IMR-90 (cell line): ENCODE measurements at regions not wholly inside any gene's neighbourhood (a gene's known extent, or its start where the extent isn't known, plus 50 kb on each side); places are given as distances from the start of the nearest gene placed in this dataset.
"Not testable (repeated sequence)": the region's sequence is repeated elsewhere in the genome, so short reads cannot be mapped to it uniquely, and the experiment has no call there.

ENCODE experiments used
- ATAC-seq: fragments of 200-7000 bp; cut with Tn5 transposase; 2 replicates; pipeline ENCODE4 v1.9.1; 2020; ENCODE audit warnings: low read depth, mild to moderate bottlenecking, moderate library complexity
- BruUV-seq: library from RNA; stranded (reverse); fragments of 400-500 nt; replicated peaks from 2 replicates; lab custom pipeline; 2021; lab: Mats Ljungman, UMichigan
- CTCF ChIA-PET: fragments of 300-600 bp; formaldehyde crosslinking; extraction: SDS; loops from one replicate; lab custom pipeline; 2021; ENCODE audit warnings: antibody characterized with exemption; lab: Yijun Ruan, JAX
- POLR2A ChIA-PET: fragments of 300-600 bp; sonication (Branson Sonifier 250); formaldehyde crosslinking; loops from one replicate; lab custom pipeline; 2022; ENCODE audit warnings: antibody characterized with exemption; ENCODE audit not compliant: unreplicated experiment; lab: Charles Lee
- DNase-seq: peaks from one replicate; pipeline ENCODE4 v3.0.0; 2013
- H2AFZ ChIP-seq: replicated peaks from 2 replicates; pipeline ENCODE3; 2013; ENCODE audit warnings: low read length, mild to moderate bottlenecking; ENCODE audit not compliant: poor library complexity
- H2AK5ac ChIP-seq: 2 replicates; pipeline ENCODE4 v1.6.1; 2013; ENCODE audit warnings: low read depth, low read length, inconsistent platforms
- H2AK9ac ChIP-seq: replicated peaks from 2 replicates; pipeline ENCODE3; 2013; ENCODE audit warnings: mild to moderate bottlenecking, low read depth, low read length, moderate library complexity; ENCODE audit not compliant: poor library complexity
- H2BK120ac ChIP-seq: 2 replicates; pipeline ENCODE4 v1.6.1; 2013; ENCODE audit warnings: low read depth, low read length, inconsistent platforms
- H2BK15ac ChIP-seq: 3 replicates; pipeline ENCODE4 v1.6.1; 2013; ENCODE audit warnings: low read depth, low read length, inconsistent platforms
- H2BK20ac ChIP-seq: 2 replicates; pipeline ENCODE4 v1.6.1; 2013; ENCODE audit warnings: low read depth, mild to moderate bottlenecking, inconsistent platforms, low read length, moderate library complexity
- H2BK5ac ChIP-seq: 2 replicates; pipeline ENCODE4 v1.6.1; 2013; ENCODE audit warnings: mild to moderate bottlenecking, low read depth, low read length, inconsistent platforms; ENCODE audit not compliant: poor library complexity, severe bottlenecking
- H3K14ac ChIP-seq: replicated peaks from 2 replicates; pipeline ENCODE4 v1.6.1; 2013; ENCODE audit warnings: low read depth, low read length, inconsistent platforms
- H3K18ac ChIP-seq: 2 replicates; pipeline ENCODE4 v1.6.1; 2013; ENCODE audit warnings: low read depth, low read length, control low read depth
- H3K23ac ChIP-seq: 2 replicates; pipeline ENCODE4 v1.6.1; 2013; ENCODE audit warnings: low read depth, low read length, inconsistent platforms
- H3K27ac ChIP-seq: 2 replicates; pipeline ENCODE4 v1.5.1; 2013; ENCODE audit warnings: mild to moderate bottlenecking, control low read depth, low read length; ENCODE audit not compliant: insufficient read depth
- H3K27me3 ChIP-seq: 2 replicates; pipeline ENCODE4 v1.6.1; 2013; ENCODE audit warnings: low read length; ENCODE audit not compliant: control insufficient read depth, insufficient read depth
- H3K36me3 ChIP-seq: 2 replicates; pipeline ENCODE4 v1.6.1; 2013; ENCODE audit warnings: low read length, mixed read lengths; ENCODE audit not compliant: control insufficient read depth, insufficient read depth
- H3K4ac ChIP-seq: 2 replicates; pipeline ENCODE4 v1.6.1; 2013; ENCODE audit warnings: low read depth, low read length, inconsistent platforms
- H3K4me1 ChIP-seq: 2 replicates; pipeline ENCODE4 v1.6.1; 2013; ENCODE audit warnings: low read length, mixed read lengths; ENCODE audit not compliant: control insufficient read depth, insufficient read depth
- H3K4me2 ChIP-seq: 2 replicates; pipeline ENCODE4 v1.6.1; 2013; ENCODE audit warnings: low read depth, mild to moderate bottlenecking, control low read depth, low read length, moderate library complexity
- H3K4me3 ChIP-seq: 2 replicates; pipeline ENCODE4 v1.5.1; 2013; ENCODE audit warnings: low read depth, mild to moderate bottlenecking, control low read depth, low read length, moderate library complexity; ENCODE audit not compliant: insufficient read depth
- H3K56ac ChIP-seq: 2 replicates; pipeline ENCODE4 v1.6.1; 2013; ENCODE audit warnings: low read length, inconsistent platforms; ENCODE audit not compliant: insufficient read depth; ENCODE audit errors: extremely low read depth
- H3K79me1 ChIP-seq, 2 experiments: 2 replicates each; pipeline ENCODE4 v1.6.1; 2013; ENCODE audit warnings: low read length in 2 of 2, inconsistent platforms in 1 of 2, low read depth in 1 of 2
- H3K9ac ChIP-seq: 2 replicates; pipeline ENCODE4 v1.6.1; 2013; ENCODE audit warnings: low read depth, low read length, control low read depth
- H3K9me1 ChIP-seq: 2 replicates; pipeline ENCODE4 v1.6.1; 2013; ENCODE audit warnings: low read length, inconsistent platforms; ENCODE audit not compliant: insufficient read depth
- H3K9me3 ChIP-seq: 2 replicates; pipeline ENCODE4 v1.6.1; 2013; ENCODE audit warnings: low read length; ENCODE audit not compliant: control insufficient read depth, insufficient read depth
- H4K20me1 ChIP-seq: 2 replicates; pipeline ENCODE4 v1.6.1; 2013; ENCODE audit warnings: low read length, inconsistent platforms; ENCODE audit not compliant: insufficient read depth
- H4K5ac ChIP-seq: 2 replicates; pipeline ENCODE4 v1.6.1; 2013; ENCODE audit warnings: mild to moderate bottlenecking, low read depth, low read length, control low read depth
- H4K8ac ChIP-seq, 2 experiments: 2 replicates each; pipeline ENCODE4 v1.6.1; 2013; ENCODE audit warnings: low read depth in 2 of 2, low read length in 2 of 2, control low read depth in 1 of 2, inconsistent platforms in 1 of 2
- H4K91ac ChIP-seq: 2 replicates; pipeline ENCODE4 v1.6.1; 2013; ENCODE audit warnings: low read depth, low read length, inconsistent platforms; ENCODE audit not compliant: insufficient read depth
- WGBS, 2 experiments: methylation state at CpG; one replicate each; pipeline versions ENCODE4 v1.1.5 to v1.1.7; 2013; ENCODE audit warnings: missing lambda C conversion rate in 2 of 2; ENCODE audit not compliant: insufficient read length in 1 of 2; ENCODE audit errors: extremely low coverage in 2 of 2; 5-methylcytosine and 5-hydroxymethylcytosine counted together
- dilution Hi-C: fragments of 300-500 bp; cut with HindIII; formaldehyde crosslinking; loops from one replicate; pipeline ENCODE4 v1.14.3; 2018; ENCODE audit warnings: low sequenced_read_pairs; ENCODE audit not compliant: unreplicated experiment
- in situ Hi-C: fragments of 300-500 bp; cut with MboI; formaldehyde crosslinking; loops from 3 replicates; pipeline ENCODE4 v1.14.3; 2019; ENCODE audit warnings: low sequenced_read_pairs, inconsistent platforms, mixed read lengths
- intact Hi-C: fragments of 100-400 bp; cut with micrococcal nuclease; formaldehyde crosslinking; loops from 2 replicates; pipeline ENCODE4 v1.10.0; 2022

DNA sequence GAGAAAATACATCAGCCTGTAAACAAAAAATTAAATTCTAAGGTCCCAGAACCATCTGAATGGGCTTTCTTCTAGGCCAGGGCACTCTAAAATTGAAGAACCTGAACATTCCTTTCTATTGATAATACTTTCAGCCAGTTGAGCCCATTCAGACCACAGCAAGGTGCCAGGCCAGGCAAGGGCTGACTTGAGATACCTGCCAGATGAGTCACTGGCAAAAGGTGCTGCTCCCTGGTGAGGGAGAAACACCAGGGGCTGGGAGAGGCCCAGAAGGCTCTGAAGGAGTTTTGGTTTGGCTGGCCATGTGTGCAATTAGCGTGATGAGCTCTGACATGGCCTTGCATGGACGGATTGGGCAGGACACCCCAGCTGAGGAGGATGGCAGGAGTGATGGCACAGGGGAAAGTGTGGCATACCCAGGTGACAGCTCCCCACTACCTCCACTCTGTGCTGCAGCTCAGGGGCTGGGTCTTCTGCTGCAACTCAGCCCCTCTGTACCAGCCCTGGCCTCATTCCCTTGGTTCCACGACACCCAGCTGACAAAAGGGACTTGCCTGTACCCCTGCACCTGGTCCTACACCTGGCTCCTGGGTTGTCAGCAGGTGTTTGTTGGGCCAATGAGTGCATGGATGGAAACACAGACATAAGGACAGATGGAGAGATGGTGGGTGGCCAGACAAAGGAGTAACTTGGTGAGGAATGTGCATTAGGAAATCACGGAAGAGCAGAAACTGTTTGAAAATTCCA lies 230.4 kb downstream of the POTEM start:
- DNase-seq, H3K14ac ChIP-seq, H3K36me3 ChIP-seq, H3K56ac ChIP-seq, intact Hi-C loops, H3K4ac ChIP-seq, H3K27me3 ChIP-seq, H3K18ac ChIP-seq, H2BK20ac ChIP-seq, H3K79me1 ChIP-seq, POLR2A ChIA-PET, H2AK9ac ChIP-seq, H3K4me3 ChIP-seq, H4K20me1 ChIP-seq, dilution Hi-C loops, H3K9me1 ChIP-seq, H4K91ac ChIP-seq, H2BK120ac ChIP-seq, in situ Hi-C loops, CTCF ChIA-PET, H3K9ac ChIP-seq, H2AK5ac ChIP-seq, H4K8ac ChIP-seq, H3K4me2 ChIP-seq, H2AFZ ChIP-seq, H3K27ac ChIP-seq, H2BK15ac ChIP-seq, H4K5ac ChIP-seq, ATAC-seq, H2BK5ac ChIP-seq, BruUV-seq, H3K23ac ChIP-seq, H3K4me1 ChIP-seq: not testable (repeated sequence)
- WGBS, 2 experiments, result no CpG with 5 or more reads among the region's 4 CpGs
- peaks cover 20% of the 10 kb centered on the region for H3K9me3 ChIP-seq

DNA sequence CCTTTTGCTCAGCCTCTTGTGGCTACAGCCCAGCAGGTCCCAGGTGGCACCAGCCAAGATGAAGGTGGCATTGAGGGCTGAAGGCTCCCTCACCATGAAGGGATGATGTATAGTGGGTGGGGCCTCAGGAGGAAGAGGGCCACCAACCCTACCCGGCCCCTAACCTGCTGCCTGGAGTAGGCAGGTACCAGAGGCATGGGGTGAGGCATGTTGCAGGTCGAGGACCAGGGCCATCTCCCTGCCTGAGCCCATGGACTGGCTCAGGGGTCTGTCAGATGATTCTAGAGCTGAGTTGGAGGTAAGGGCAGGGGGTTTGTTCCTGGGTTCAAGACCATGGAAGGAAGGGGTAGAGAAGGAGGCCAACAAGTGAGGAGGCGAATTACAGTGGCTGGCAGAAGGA lies 231.1 kb downstream of the POTEM start:
- H3K36me3 ChIP-seq, H2BK15ac ChIP-seq, ATAC-seq, dilution Hi-C loops, H2BK5ac ChIP-seq, H4K91ac ChIP-seq, DNase-seq, H3K4me2 ChIP-seq, H3K27ac ChIP-seq, H4K5ac ChIP-seq, in situ Hi-C loops, H3K9ac ChIP-seq, H3K27me3 ChIP-seq, intact Hi-C loops, CTCF ChIA-PET, H3K4ac ChIP-seq, H2AK5ac ChIP-seq, H3K56ac ChIP-seq, H3K79me1 ChIP-seq, H2BK20ac ChIP-seq, H3K18ac ChIP-seq, POLR2A ChIA-PET, H2BK120ac ChIP-seq, H2AK9ac ChIP-seq, H4K20me1 ChIP-seq, H4K8ac ChIP-seq, H3K4me3 ChIP-seq, H3K9me1 ChIP-seq, H3K23ac ChIP-seq, H3K4me1 ChIP-seq, H3K14ac ChIP-seq, BruUV-seq, H2AFZ ChIP-seq: not testable (repeated sequence)
- H3K9me3 ChIP-seq, result peaks cover 20% of the 10 kb centered on the region
- WGBS, 2 experiments, result 0% methylated on average over 1 of the region's 3 CpGs; no CpG with 5 or more reads in 1 of the 2 experiments
